ENCODE measurements at regions not wholly inside any gene's neighbourhood (a gene's known extent, or its start where the extent isn't known, plus 50 kb on each side); places are given as distances from the start of the nearest gene placed in this dataset.

DNA sequence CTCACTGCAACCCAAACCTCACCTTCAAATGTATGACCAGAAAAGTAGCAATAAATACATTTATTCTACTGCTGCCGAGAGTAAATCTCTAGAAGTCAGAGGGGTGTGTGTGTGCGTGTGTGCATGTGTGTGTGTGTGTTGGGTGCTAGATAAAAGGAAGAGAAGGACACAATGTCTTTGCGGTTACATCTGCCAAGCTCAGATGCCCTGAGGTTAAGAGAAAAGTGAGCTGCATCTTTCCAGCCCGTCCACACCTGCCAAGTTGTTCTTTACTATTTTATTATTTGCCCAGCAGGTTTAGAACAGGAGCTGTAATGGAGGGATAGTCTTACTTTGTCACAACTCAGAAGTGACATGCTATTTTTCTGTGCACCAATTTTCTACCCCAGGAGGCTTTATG lies 54.5 kb upstream of the ANKFN1 start:
- TF ChIP-seq CTCF (IDR thresholded peaks at IDR 0.05; ENCODE audit: control insufficient read depth, extremely low read depth, insufficient read depth) = no peak
- no peak overlapping the region for H3K4me3 ChIP-seq (ENCODE audit: low read depth, low read length)
- DNase-seq (ENCODE audit: low read depth) = no peak

DNA sequence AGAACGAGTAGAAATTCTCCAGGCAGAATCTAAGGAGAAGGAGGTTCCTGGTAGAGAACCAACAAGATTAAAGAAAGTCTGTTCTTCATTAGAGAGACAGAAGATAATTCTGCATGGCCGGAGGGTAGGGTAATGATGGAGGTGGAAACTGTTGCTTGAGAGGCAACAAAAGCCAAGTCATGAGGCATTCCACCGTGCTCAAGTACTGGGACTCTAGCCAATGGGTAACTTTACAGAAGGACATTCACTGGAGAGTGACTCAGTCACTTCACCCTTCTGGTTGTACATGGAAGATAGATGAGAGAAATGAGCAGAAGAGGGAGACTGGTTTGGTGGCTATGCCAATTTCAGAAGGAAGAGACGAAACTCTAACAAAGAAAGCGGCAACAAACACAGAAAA lies 53.6 kb upstream of the ANKFN1 start:
- no peak for DNase-seq (ENCODE audit: low read depth)
- no peak for TF ChIP-seq CTCF (IDR thresholded peaks at IDR 0.05; ENCODE audit: control insufficient read depth, extremely low read depth, insufficient read depth)
- no peak overlapping the region for H3K4me3 ChIP-seq (ENCODE audit: low read depth, low read length)
